HEK293 (cell line): ENCODE measurements at regions not wholly inside any gene's neighbourhood (a gene's known extent, or its start where the extent isn't known, plus 50 kb on each side); places are given as distances from the start of the nearest gene placed in this dataset.
"Not testable (repeated sequence)": the region's sequence is repeated elsewhere in the genome, so short reads cannot be mapped to it uniquely, and the experiment has no call there.

Experiments used
- CTCF ChIA-PET: fragments of 350-600 bp; formaldehyde crosslinking; extraction: SDS; loops from one replicate; lab custom pipeline; 2021; ENCODE audit warnings: antibody characterized with exemption; lab: Yijun Ruan, JAX
- POLR2A ChIA-PET: fragments of 300-600 bp; formaldehyde crosslinking; extraction: SDS; loops from one replicate; lab custom pipeline; 2020; ENCODE audit warnings: antibody characterized with exemption, inconsistent platforms; lab: Yijun Ruan, JAX
- H3K27ac ChIP-seq: fragments of 200-500 bp; sonication (Bioruptor generic); 2 replicates; pipeline ENCODE4 v1.5.1; 2014; ENCODE audit warnings: low read depth, low read length, control low read depth, inconsistent platforms; ENCODE audit errors: extremely low read depth
- H3K36me3 ChIP-seq, 2 experiments: fragments of 200-500 bp in 1 of 2; sonication (Bioruptor generic) in 1 of 2; 1 replicate in 1 of 2; 2 replicates in 1 of 2; pipeline ENCODE4 v1.5.1; 2014 to 2017; ENCODE audit warnings: inconsistent platforms in 2 of 2, low read length in 2 of 2; ENCODE audit not compliant: control insufficient read depth in 2 of 2, insufficient read depth in 1 of 2
- H3K4me1 ChIP-seq: fragments of 200-500 bp; sonication (Bioruptor generic); 2 replicates; pipeline ENCODE4 v1.5.1; 2014; ENCODE audit warnings: mild to moderate bottlenecking, low read length, inconsistent platforms; ENCODE audit not compliant: control insufficient read depth, insufficient read depth
- H3K4me3 ChIP-seq: 2 replicates; pipeline ENCODE4 v1.5.1; 2011; ENCODE audit warnings: low read depth, mild to moderate bottlenecking, control low read depth, low read length, moderate library complexity
- H3K9me3 ChIP-seq: fragments of 200-500 bp; sonication (Bioruptor generic); 2 replicates; pipeline ENCODE4 v1.5.1; 2014; ENCODE audit warnings: low read depth, low read length, inconsistent platforms; ENCODE audit not compliant: control insufficient read depth, insufficient read depth
- KLF16 ChIP-seq: fragments of 450-650 bp; formaldehyde crosslinking; IDR thresholded peaks from 2 replicates; pipeline ENCODE4 v1.5.1; 2017; ENCODE audit warnings: missing biosample characterization, missing genetic modification characterization
- OSR2 ChIP-seq: fragments of 450-650 bp; formaldehyde crosslinking; IDR thresholded peaks from 2 replicates; pipeline ENCODE4 v1.5.1; 2016; ENCODE audit warnings: missing biosample characterization, missing genetic modification characterization
- SCRT2 ChIP-seq: fragments of 450-650 bp; formaldehyde crosslinking; IDR thresholded peaks from 2 replicates; pipeline ENCODE4 v1.5.1; 2016; ENCODE audit warnings: missing biosample characterization, missing genetic modification characterization
- WT1 ChIP-seq: fragments of 450-650 bp; formaldehyde crosslinking; IDR thresholded peaks from 2 replicates; pipeline ENCODE4 v1.5.1; 2016; ENCODE audit warnings: missing biosample characterization, missing genetic modification characterization
- ZFP3 ChIP-seq: fragments of 450-650 bp; formaldehyde crosslinking; IDR thresholded peaks from 2 replicates; pipeline ENCODE4 v1.5.1; 2016; ENCODE audit warnings: low read depth, missing biosample characterization, missing genetic modification characterization
- ZFP37 ChIP-seq: fragments of 450-650 bp; formaldehyde crosslinking; IDR thresholded peaks from 2 replicates; pipeline ENCODE4 v1.5.1; 2016; ENCODE audit warnings: missing biosample characterization, missing genetic modification characterization
- ZNF146 ChIP-seq: fragments of 450-650 bp; formaldehyde crosslinking; IDR thresholded peaks from 2 replicates; pipeline ENCODE4 v1.5.1; 2016; ENCODE audit warnings: missing biosample characterization, missing genetic modification characterization
- ZNF169 ChIP-seq: fragments of 450-650 bp; formaldehyde crosslinking; IDR thresholded peaks from 2 replicates; pipeline ENCODE4 v1.5.1; 2016; ENCODE audit warnings: missing biosample characterization, missing genetic modification characterization
- ZNF211 ChIP-seq: fragments of 450-650 bp; formaldehyde crosslinking; IDR thresholded peaks from 2 replicates; pipeline ENCODE4 v1.5.1; 2016; ENCODE audit warnings: low read depth, missing biosample characterization, missing genetic modification characterization
- ZNF37A ChIP-seq: fragments of 450-650 bp; IDR thresholded peaks from 2 replicates; pipeline ENCODE4 v1.5.1; 2018; ENCODE audit warnings: missing biosample characterization, missing genetic modification characterization
- ZNF610 ChIP-seq: fragments of 450-650 bp; formaldehyde crosslinking; IDR thresholded peaks from 2 replicates; pipeline ENCODE4 v1.5.1; 2016; ENCODE audit warnings: missing biosample characterization, missing genetic modification characterization, borderline replicate concordance
- ZNF658 ChIP-seq: fragments of 450-650 bp; formaldehyde crosslinking; IDR thresholded peaks from 2 replicates; pipeline ENCODE4; 2016; ENCODE audit warnings: missing biosample characterization, missing genetic modification characterization
- ZNF660 ChIP-seq: fragments of 450-650 bp; IDR thresholded peaks from 2 replicates; pipeline ENCODE4 v1.5.1; 2018; ENCODE audit warnings: missing biosample characterization, mild to moderate bottlenecking, missing genetic modification characterization
- ZNF707 ChIP-seq: fragments of 450-650 bp; formaldehyde crosslinking; IDR thresholded peaks from 2 replicates; pipeline ENCODE4 v1.5.1; 2016; ENCODE audit warnings: missing biosample characterization, missing genetic modification characterization
- ZNF76 ChIP-seq: fragments of 450-650 bp; formaldehyde crosslinking; IDR thresholded peaks from 2 replicates; pipeline ENCODE4; 2016; ENCODE audit warnings: low read depth, missing biosample characterization, missing genetic modification characterization, borderline replicate concordance
- ZNF792 ChIP-seq: fragments of 450-650 bp; formaldehyde crosslinking; IDR thresholded peaks from 2 replicates; pipeline ENCODE4 v1.5.1; 2016; ENCODE audit warnings: missing biosample characterization, missing genetic modification characterization
- ZSCAN23 ChIP-seq: fragments of 450-650 bp; formaldehyde crosslinking; IDR thresholded peaks from 2 replicates; pipeline ENCODE4 v1.5.1; 2016; ENCODE audit warnings: missing biosample characterization, missing genetic modification characterization
- ZXDB ChIP-seq: fragments of 450-650 bp; formaldehyde crosslinking; IDR thresholded peaks from 2 replicates; pipeline ENCODE4 v1.5.1; 2016; ENCODE audit warnings: missing biosample characterization, missing genetic modification characterization
- TF ChIP-seq, protein P1 (sequence below): sonication (generic); formaldehyde crosslinking; IDR thresholded peaks from 2 replicates; pipeline ENCODE4 v1.8.1; 2022; ENCODE audit warnings: mild to moderate bottlenecking, moderate library complexity, missing genetic modification reagents
- TF ChIP-seq, protein P2 (sequence below): fragments of 450-650 bp; IDR thresholded peaks from 2 replicates; pipeline ENCODE4 v1.5.1; 2018; ENCODE audit warnings: missing biosample characterization, mild to moderate bottlenecking, missing genetic modification characterization
- TF ChIP-seq, protein P3 (sequence below): fragments of 450-650 bp; formaldehyde crosslinking; optimal IDR thresholded peaks from 2 replicates; pipeline ENCODE3; 2016; ENCODE audit warnings: missing biosample characterization, mild to moderate bottlenecking, missing genetic modification characterization
- TF ChIP-seq, protein P4 (sequence below): fragments of 450-650 bp; formaldehyde crosslinking; IDR thresholded peaks from 2 replicates; pipeline ENCODE4 v1.5.1; 2017; ENCODE audit warnings: missing biosample characterization, mild to moderate bottlenecking, missing genetic modification characterization, moderate library complexity

DNA sequence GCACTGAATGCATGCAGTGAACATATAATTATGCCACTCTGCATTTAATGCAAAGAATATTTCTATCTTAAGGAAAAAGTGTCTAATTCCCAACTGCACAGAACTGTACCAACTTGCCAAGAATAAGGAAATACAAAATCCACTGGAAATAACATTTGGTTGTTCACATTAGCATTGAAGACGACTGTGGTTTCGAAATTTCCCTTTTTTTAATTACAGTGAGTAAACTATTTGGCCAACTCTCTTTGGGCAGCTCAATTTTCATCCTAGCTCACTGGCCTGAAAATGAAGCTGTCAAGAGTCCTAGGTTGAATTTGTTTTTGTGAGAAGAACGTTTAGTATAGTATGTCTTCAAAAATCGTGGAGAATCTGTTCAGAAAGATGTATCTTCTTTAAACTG lies 81.6 kb upstream of the MID1 start:
- ChIA-PET POLR2A (no interaction called here), CTCF (no interaction called here)
- TF ChIP-seq ZNF610 (no peak), ZSCAN23 (tag by site-specific recombination) (no peak), ZXDB (no peak), ZNF658 (tag by site-specific recombination) (no peak)
- TF ChIP-seq, protein P1, sequence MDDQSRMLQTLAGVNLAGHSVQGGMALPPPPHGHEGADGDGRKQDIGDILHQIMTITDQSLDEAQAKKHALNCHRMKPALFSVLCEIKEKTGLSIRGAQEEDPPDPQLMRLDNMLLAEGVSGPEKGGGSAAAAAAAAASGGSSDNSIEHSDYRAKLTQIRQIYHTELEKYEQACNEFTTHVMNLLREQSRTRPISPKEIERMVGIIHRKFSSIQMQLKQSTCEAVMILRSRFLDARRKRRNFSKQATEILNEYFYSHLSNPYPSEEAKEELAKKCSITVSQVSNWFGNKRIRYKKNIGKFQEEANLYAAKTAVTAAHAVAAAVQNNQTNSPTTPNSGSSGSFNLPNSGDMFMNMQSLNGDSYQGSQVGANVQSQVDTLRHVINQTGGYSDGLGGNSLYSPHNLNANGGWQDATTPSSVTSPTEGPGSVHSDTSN (CRISPR knock-in tag), result no peak

DNA sequence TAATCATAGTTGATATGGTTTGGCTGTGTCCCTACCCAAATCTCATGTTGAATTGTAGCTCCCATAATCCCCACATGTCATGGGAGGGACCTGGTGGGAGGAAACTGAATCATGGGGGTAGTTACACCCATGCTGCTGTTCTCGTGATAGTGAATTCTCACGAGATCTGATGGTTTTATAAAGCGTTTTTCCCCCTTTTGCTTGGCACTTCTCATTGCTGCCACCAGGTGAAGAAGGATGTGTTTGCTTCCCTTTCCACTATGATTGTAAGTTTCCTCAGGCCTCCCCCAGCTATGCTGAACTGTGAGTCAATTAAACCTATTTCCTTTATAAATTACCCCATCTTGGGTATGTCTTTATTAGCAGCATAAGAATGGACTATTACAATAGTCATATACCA lies 86.0 kb upstream of the MID1 start:
- H3K36me3 ChIP-seq, H3K4me3 ChIP-seq, H3K9me3 ChIP-seq, POLR2A ChIA-PET, H3K4me1 ChIP-seq, H3K27ac ChIP-seq: not testable (repeated sequence)
- CTCF ChIA-PET, result interaction anchor here (1.0 kb wide), 1 partner anchor 16 kb away, joined by 3 read pairs; no protein-coding TSS in a partner anchor

More for the DNA sequence above, 81.6 kb upstream of the MID1 start:
- Histone ChIP-seq H3K4me1 (no peaks in the 10 kb centered on the region), H3K4me3 (no peak overlapping the region), H3K36me3 (no peaks in the 10 kb centered on the region), H3K27ac (no peak overlapping the region), H3K9me3 (no peaks in the 10 kb centered on the region)

DNA sequence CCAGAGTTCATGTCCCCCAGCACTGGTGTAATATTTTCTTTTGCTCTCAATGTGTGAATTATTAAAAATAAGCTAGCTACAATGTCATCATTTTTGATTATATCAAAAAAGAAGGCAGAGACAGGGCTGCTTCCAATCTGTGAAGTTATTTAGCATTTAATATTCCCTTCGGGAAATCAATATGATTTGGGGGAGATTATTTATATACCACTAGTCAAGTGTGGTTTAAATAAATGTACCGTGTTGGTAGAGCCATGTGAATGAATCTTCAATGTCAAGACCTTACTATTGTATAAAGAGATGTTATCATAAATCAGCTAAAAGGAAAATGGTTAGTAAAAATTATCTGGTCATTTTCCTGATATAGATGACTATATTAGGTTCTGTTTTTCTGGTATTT lies 87.4 kb upstream of the MID1 start:
- Histone ChIP-seq H3K36me3 (no peaks in the 10 kb centered on the region), H3K4me3 (no peak overlapping the region), H3K27ac (no peak overlapping the region), H3K4me1 (no peaks in the 10 kb centered on the region), H3K9me3 (no peaks in the 10 kb centered on the region)
- TF ChIP-seq ZNF660 (tag by site-specific recombination), result no peak
- TF ChIP-seq ZFP37, result no peak
- TF ChIP-seq ZNF707 (tag by site-specific recombination), result no peak
- no peak for TF ChIP-seq ZNF146 (tag by site-specific recombination)
- TF ChIP-seq ZFP3 (tag by site-specific recombination), result no peak
- TF ChIP-seq, protein P2, sequence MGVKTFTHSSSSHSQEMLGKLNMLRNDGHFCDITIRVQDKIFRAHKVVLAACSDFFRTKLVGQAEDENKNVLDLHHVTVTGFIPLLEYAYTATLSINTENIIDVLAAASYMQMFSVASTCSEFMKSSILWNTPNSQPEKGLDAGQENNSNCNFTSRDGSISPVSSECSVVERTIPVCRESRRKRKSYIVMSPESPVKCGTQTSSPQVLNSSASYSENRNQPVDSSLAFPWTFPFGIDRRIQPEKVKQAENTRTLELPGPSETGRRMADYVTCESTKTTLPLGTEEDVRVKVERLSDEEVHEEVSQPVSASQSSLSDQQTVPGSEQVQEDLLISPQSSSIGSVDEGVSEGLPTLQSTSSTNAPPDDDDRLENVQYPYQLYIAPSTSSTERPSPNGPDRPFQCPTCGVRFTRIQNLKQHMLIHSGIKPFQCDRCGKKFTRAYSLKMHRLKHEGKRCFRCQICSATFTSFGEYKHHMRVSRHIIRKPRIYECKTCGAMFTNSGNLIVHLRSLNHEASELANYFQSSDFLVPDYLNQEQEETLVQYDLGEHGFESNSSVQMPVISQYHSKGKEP (tag by site-specific recombination), result no peak
- no peak for TF ChIP-seq KLF16 (tag by site-specific recombination)
- POLR2A ChIA-PET, result no interaction called here
- CTCF ChIA-PET, result no interaction called here

DNA sequence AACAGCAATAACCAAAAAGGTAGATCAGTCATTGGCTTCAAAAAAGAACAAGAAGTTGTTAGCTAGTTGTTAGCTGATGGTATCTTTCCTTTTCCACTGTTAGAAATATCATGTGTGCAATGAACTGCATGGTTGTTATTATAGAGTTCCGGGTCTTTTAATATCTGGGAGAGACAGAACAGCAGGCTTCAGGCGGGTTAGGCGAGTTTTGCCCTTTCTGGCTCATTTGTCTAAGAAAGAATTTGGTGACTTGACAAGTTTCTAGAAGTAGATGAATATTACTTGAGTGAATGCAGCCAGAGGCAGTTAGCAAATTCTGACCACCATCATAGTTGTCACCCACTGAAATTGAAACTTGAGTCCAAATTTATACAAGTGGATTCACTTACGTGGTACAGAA lies 88.9 kb upstream of the MID1 start:
- TF ChIP-seq, protein P3, sequence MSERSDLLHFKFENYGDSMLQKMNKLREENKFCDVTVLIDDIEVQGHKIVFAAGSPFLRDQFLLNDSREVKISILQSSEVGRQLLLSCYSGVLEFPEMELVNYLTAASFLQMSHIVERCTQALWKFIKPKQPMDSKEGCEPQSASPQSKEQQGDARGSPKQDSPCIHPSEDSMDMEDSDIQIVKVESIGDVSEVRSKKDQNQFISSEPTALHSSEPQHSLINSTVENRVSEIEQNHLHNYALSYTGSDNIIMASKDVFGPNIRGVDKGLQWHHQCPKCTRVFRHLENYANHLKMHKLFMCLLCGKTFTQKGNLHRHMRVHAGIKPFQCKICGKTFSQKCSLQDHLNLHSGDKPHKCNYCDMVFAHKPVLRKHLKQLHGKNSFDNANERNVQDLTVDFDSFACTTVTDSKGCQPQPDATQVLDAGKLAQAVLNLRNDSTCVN (tag by site-specific recombination), result no peak
- TF ChIP-seq, protein P4, sequence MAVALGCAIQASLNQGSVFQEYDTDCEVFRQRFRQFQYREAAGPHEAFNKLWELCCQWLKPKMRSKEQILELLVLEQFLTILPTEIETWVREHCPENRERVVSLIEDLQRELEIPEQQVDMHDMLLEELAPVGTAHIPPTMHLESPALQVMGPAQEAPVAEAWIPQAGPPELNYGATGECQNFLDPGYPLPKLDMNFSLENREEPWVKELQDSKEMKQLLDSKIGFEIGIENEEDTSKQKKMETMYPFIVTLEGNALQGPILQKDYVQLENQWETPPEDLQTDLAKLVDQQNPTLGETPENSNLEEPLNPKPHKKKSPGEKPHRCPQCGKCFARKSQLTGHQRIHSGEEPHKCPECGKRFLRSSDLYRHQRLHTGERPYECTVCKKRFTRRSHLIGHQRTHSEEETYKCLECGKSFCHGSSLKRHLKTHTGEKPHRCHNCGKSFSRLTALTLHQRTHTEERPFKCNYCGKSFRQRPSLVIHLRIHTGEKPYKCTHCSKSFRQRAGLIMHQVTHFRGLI (tag by site-specific recombination), result no peak
- TF ChIP-seq ZNF76 (tag by site-specific recombination), result no peak
- no peak for TF ChIP-seq ZNF37A
- TF ChIP-seq SCRT2 (tag by site-specific recombination), result no peak
- TF ChIP-seq OSR2 (tag by site-specific recombination), result no peak
- no peak for TF ChIP-seq ZNF169 (tag by site-specific recombination)
- TF ChIP-seq ZNF211 (tag by site-specific recombination), result no peak
- no peak for TF ChIP-seq WT1 (tag by site-specific recombination)
- TF ChIP-seq ZNF792 (tag by site-specific recombination), result no peak
- H3K27ac ChIP-seq, result no peak overlapping the region
- CTCF ChIA-PET, result interaction anchor here (0.5 to 1.2 kb wide), 3 partner anchors 13 to 227 kb away, joined by 3 to 6 read pairs (median 3); no protein-coding TSS in a partner anchor
- no peaks in the 10 kb centered on the region for H3K36me3 ChIP-seq
- H3K9me3 ChIP-seq, result no peaks in the 10 kb centered on the region
- POLR2A ChIA-PET, result no interaction called here
- no peak overlapping the region for H3K4me3 ChIP-seq
- H3K4me1 ChIP-seq, result no peaks in the 10 kb centered on the region
